ENCODE measurements at regions not wholly inside any gene's neighbourhood (a gene's known extent, or its start where the extent isn't known, plus 50 kb on each side); places are given as distances from the start of the nearest gene placed in this dataset.

GRCh38 chr4:159566786-159567185 lies 463.9 kb downstream of the RAPGEF2 start:
- no TSS peak for BruUV-seq (replicated peaks)
- H3K27ac ChIP-seq (ENCODE audit: low read length) = no peak overlapping the region
- in situ Hi-C loops (cut with HindIII; ENCODE audit: low pct_unique_long_range_greater_than_20kb, low sequenced_read_pairs) (no loop called here), intact Hi-C loops (cut with micrococcal nuclease; ENCODE audit: unreplicated experiment) (no loop called here)
- ChIA-PET CTCF (no interaction called here), POLR2A (no interaction called here)
- TF ChIP-seq POLR2AphosphoS5 (IDR thresholded peaks at IDR 0.05; ENCODE audit: low read depth, low read length) (no peak), TCF7L2 (IDR thresholded peaks at IDR 0.05; ENCODE audit: low read depth, low read length) (no peak), CTCF (IDR thresholded peaks at IDR 0.05) (no peak), SIN3A (IDR thresholded peaks at IDR 0.05; ENCODE audit: borderline replicate concordance, insufficient read depth, low read depth, low read length) (no peak), REST (IDR thresholded peaks at IDR 0.05; ENCODE audit: insufficient read depth in 1 of 2, low read depth in 2 of 2, low read length in 1 of 2) (no peak)
- ATAC-seq (no peak), DNase-seq (ENCODE audit: low read depth, low spot score) (no peak)
- no peaks in the 10 kb centered on the region for H3K4me1 ChIP-seq (ENCODE audit: control insufficient read depth, insufficient read depth, low read length)
- H3K4me3 ChIP-seq (ENCODE audit: low read depth in 2 of 2, low read length in 2 of 2) = no peak overlapping the region
- H3K36me3 ChIP-seq (ENCODE audit: control insufficient read depth, insufficient read depth, low read length) = no peaks in the 10 kb centered on the region
- no peaks in the 10 kb centered on the region for H3K9me3 ChIP-seq (ENCODE audit: control insufficient read depth, insufficient read depth, low read depth, low read length)
- no peaks in the 10 kb centered on the region for H3K27me3 ChIP-seq (ENCODE audit: control insufficient read depth, insufficient read depth, low read length)

GRCh38 chr4:159577241-159577640 lies 474.4 kb downstream of the RAPGEF2 start:
- Histone ChIP-seq H3K36me3 (ENCODE audit: control insufficient read depth, insufficient read depth, low read length) (no peaks in the 10 kb centered on the region), H3K27ac (ENCODE audit: low read length) (no peak overlapping the region), H3K9me3 (ENCODE audit: control insufficient read depth, insufficient read depth, low read depth, low read length) (no peaks in the 10 kb centered on the region), H3K4me3 (ENCODE audit: low read depth in 2 of 2, low read length in 2 of 2) (no peak overlapping the region), H3K4me1 (ENCODE audit: control insufficient read depth, insufficient read depth, low read length) (no peaks in the 10 kb centered on the region), H3K27me3 (ENCODE audit: control insufficient read depth, insufficient read depth, low read length) (no peaks in the 10 kb centered on the region)
- TF ChIP-seq TCF7L2 (IDR thresholded peaks at IDR 0.05; ENCODE audit: low read depth, low read length) = no peak
- TF ChIP-seq POLR2AphosphoS5 (IDR thresholded peaks at IDR 0.05; ENCODE audit: low read depth, low read length) = no peak
- no peak for TF ChIP-seq SIN3A (IDR thresholded peaks at IDR 0.05; ENCODE audit: borderline replicate concordance, insufficient read depth, low read depth, low read length)
- no peak for TF ChIP-seq CTCF (IDR thresholded peaks at IDR 0.05)
- TF ChIP-seq REST (IDR thresholded peaks at IDR 0.05; ENCODE audit: insufficient read depth in 1 of 2, low read depth in 2 of 2, low read length in 1 of 2) = no peak
- ChIA-PET POLR2A (no interaction called here), CTCF (no interaction called here)
- in situ Hi-C loops (cut with HindIII; ENCODE audit: low pct_unique_long_range_greater_than_20kb, low sequenced_read_pairs) (no loop called here), intact Hi-C loops (cut with micrococcal nuclease; ENCODE audit: unreplicated experiment) (no loop called here)
- DNase-seq (ENCODE audit: low read depth, low spot score) (no peak), ATAC-seq (no peak)
- BruUV-seq (replicated peaks) = no TSS peak

Measured in Panc1 (cell line).